Stomach smooth muscle (tissue), 2 donors: ENCODE measurements at regions not wholly inside any gene's neighbourhood (a gene's known extent, or its start where the extent isn't known, plus 50 kb on each side); places are given as distances from the start of the nearest gene placed in this dataset.
"Not testable (repeated sequence)": the region's sequence is repeated elsewhere in the genome, so short reads cannot be mapped to it uniquely, and the experiment has no call there.

Experiments
- H3K27ac ChIP-seq: one replicate; pipeline ENCODE4 v1.7.0; 2013; ENCODE audit warnings: mild to moderate bottlenecking, low read length, inconsistent platforms
- H3K27me3 ChIP-seq, 2 donors: one replicate each; pipeline ENCODE4 v1.7.0; 2013; ENCODE audit warnings: low read length in 2 of 2; ENCODE audit not compliant: insufficient read depth in 2 of 2, control insufficient read depth in 1 of 2
- H3K36me3 ChIP-seq, 2 donors: one replicate each; pipeline ENCODE4 v1.7.0; 2013; ENCODE audit warnings: low read length in 2 of 2; ENCODE audit not compliant: control insufficient read depth in 2 of 2, insufficient read depth in 2 of 2
- H3K4me1 ChIP-seq: one replicate; pipeline ENCODE4 v1.7.0; 2013; ENCODE audit warnings: low read length; ENCODE audit not compliant: control insufficient read depth, insufficient read depth
- H3K4me3 ChIP-seq, 2 donors: one replicate each; pipeline ENCODE4 v1.7.0; 2013; ENCODE audit warnings: low read length in 2 of 2
- H3K9ac ChIP-seq, 2 donors: one replicate each; pipeline ENCODE4 v1.7.0; 2013; ENCODE audit warnings: low read length in 2 of 2, mild to moderate bottlenecking in 1 of 2
- H3K9me3 ChIP-seq, 2 donors: one replicate each; pipeline ENCODE4 v1.7.0; 2013; ENCODE audit warnings: low read length in 2 of 2; ENCODE audit not compliant: control insufficient read depth in 2 of 2
- donor health status: healthy.
- donor health status: Pancreatic carcinoma.

DNA sequence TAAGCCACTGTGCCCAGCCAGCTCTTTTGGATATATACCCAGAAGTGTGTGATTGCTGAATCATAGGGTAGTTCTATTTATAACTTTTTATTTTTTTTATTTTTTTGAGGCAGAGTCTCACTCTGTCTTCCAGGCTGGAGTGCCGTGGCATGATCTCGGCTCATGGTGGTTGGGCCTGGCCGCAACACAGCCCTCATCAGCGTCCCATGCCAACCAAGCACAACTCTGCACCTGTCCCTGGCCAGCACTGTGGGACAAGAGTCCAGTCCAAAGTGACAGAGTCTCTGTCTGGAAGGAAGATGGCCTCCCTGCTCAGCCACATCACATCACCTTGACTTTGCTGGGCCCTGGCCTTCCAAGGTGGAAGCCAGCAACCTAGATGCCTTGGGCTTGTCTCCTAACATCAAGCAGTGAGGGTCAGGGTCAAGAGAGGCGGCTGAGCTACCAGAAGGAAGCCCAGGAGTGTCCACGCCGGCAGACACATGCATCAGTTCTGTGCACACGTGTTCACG is 60.2 kb upstream of the METTL9 start:
- not testable (repeated sequence) for H3K9me3 ChIP-seq, H3K4me1 ChIP-seq, H3K27ac ChIP-seq, H3K36me3 ChIP-seq, H3K4me3 ChIP-seq, H3K9ac ChIP-seq, H3K27me3 ChIP-seq

DNA sequence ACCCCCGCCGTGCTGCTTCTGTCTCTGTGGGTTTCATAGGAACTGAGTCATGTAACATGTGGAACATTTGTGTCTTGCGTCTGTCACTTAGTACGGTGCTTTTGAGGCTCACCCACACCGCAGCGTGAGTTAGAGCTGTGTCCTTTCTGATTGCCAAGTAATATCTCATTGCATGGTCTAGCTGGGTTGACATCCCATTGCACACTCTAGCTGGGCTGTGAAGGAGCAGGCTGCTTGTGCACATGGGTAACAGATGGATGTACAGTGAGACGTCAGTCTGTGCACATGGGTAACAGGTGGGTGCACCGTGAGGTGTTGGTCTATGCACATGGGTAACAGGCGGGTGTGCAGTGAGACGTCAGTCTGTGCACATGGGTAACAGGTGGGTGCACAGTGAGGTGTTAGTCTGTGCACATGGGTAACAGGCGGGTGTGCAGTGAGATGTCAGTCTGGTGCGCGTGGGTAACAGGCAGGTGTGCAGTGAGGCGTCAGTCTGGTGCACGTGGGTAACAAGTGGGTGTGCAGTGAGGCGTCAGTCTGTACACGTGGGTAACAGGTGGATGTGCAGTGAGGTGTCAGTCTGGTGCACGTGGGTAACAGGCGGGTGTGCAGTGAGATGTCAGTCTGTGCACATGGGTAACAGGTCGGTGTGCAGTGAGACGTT is 58.5 kb upstream of the METTL9 start:
- not testable (repeated sequence) for H3K9me3 ChIP-seq, H3K27ac ChIP-seq, H3K27me3 ChIP-seq, H3K4me3 ChIP-seq, H3K9ac ChIP-seq, H3K36me3 ChIP-seq, H3K4me1 ChIP-seq

DNA sequence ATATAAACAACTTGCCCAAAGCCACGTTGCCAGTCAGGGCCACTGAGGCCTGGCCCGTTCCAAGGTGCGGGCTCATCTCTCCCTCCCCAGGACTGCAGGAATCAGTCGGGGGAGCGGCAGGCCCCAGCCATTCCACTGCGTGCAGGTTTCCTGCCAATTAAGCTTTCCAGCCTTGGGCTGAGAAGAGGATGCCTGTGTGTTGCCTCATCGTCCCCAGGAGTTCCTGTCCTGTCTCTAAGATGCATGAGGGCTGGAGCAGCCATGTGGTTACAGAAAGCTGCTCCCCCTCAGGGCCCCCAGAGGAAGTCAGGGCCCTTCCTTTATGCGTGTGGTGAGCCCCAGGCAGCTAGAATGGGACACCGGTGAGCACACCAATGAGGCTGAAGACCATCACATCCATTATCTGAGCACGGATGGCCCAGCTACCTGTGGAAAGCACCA is 57.7 kb upstream of the METTL9 start:
- not testable (repeated sequence) for H3K36me3 ChIP-seq, H3K9me3 ChIP-seq, H3K4me1 ChIP-seq, H3K4me3 ChIP-seq, H3K9ac ChIP-seq, H3K27ac ChIP-seq, H3K27me3 ChIP-seq

DNA sequence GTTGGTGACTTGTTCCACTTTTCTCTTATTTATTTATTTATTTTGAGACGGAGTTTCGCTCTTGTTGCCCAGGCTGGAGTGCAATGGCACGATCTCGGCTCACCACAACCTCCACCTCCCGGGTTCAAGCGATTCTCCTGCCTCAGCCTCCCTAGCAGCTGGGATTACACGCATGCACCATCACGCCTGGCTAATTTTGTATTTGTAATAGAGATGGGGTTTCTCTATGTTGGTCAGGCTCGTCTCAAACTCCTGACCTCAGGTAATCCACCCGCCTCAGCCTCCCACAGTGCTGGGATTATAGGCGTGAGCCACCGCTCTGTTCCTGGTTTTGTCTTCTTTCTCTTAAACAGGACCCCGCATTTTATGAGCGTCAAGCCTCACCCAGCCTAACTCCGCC is 57.3 kb upstream of the METTL9 start:
- H3K36me3 ChIP-seq, H3K27ac ChIP-seq, H3K9ac ChIP-seq, H3K4me1 ChIP-seq, H3K4me3 ChIP-seq, H3K27me3 ChIP-seq, H3K9me3 ChIP-seq: not testable (repeated sequence)

DNA sequence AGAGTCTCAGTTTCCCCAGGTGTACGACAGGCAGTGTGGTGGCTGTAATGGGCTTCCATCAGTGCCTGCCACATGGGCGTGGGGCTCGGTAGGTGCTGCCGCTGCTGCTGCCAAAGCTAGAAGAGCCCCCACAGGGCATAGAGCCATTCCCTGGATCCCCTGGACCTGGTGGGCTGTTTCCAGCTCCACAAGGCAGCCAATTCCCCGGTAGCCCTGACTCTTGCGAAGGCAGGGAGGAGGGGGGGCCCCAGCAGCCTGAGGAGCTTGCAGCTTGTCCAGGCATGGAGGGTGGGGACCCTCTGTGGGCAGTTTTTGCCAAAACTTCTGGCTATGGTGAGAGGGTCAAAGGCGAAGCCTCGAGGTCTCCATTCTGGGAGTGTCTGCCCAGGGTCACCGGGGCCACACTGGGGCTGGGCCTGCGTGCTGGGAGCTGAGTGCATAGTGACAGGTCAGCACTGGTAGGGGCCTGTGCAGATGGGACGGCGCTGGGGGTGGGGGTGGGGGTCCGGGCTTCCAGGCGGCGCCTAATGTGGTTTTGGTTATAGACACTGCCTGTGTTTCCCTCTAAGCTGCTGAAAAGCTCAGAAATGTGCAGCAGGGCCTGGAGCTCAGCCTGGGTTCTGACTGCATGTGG is 56.8 kb upstream of the METTL9 start:
- H3K4me3 ChIP-seq, H3K9ac ChIP-seq, H3K27ac ChIP-seq, H3K9me3 ChIP-seq, H3K4me1 ChIP-seq, H3K27me3 ChIP-seq, H3K36me3 ChIP-seq: not testable (repeated sequence)

DNA sequence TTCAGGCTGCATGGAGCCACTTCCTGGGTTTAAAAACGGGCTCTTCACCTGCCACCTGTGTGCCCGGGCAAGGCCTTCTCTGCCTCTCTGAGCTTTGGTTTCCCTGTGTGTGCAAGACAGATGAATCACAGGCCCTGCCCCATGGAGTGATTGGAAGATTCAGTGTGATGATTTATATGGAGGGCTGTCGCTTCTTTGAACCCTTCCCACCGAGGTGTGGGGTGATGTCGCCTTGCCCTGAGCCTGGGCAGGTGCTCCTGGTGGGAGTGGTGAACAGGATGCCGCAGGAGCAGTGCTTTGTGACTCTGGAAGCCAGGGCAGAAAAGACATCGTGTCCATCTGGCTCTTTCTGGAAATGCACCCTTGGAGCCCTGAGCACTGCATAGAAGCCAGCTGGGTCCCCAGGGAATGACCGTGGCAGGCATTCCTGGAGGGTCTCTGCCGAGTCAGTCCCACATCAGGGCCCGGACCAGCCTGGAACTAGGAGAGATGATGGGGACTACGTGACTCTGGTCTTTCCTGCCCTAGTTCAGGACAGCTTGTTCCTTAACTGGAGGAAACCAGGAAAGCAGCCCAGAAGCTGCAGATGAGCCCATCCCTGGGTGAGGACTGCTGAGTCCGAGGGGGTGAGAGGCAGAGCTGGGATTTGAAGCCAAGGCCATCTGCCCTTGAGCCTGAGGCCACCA is 56.1 kb upstream of the METTL9 start:
- H3K4me1 ChIP-seq, H3K27me3 ChIP-seq, H3K36me3 ChIP-seq, H3K9ac ChIP-seq, H3K27ac ChIP-seq, H3K4me3 ChIP-seq, H3K9me3 ChIP-seq: not testable (repeated sequence)

DNA sequence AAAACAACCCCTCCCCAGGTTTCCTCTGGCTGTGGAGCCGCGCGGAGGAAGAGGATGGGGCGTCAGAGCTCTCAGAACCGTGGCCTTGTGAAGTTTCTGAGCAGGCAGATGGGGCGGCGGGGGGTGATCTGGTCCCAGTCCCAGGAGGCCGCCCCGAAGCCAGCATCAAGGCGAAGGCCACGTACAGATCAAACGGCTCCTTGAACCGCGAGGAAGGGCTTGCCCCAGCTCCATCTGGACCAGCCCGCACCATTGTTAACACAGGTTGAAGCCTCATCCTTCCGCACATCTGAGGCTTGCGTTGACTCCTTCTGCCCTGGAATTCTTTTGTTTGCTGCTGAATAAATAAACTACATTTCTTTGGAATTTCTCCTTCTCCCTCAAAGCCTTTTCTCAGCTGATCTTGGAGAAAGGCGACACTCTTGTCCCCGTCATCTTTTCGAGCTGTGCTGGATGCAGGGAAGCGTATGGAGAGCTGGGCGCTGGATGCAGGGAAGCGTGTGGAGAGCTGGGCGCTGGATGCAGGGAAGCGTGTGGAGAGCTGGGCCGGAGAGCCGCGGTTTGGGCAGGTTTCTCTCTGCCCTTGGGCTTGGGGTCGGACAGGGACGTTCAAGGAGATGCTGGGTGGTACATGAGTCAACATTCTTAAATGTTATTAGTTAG is 53.6 kb upstream of the METTL9 start:
- H3K4me1 ChIP-seq, H3K27ac ChIP-seq, H3K27me3 ChIP-seq, H3K9ac ChIP-seq, H3K4me3 ChIP-seq, H3K9me3 ChIP-seq, H3K36me3 ChIP-seq: not testable (repeated sequence)

DNA sequence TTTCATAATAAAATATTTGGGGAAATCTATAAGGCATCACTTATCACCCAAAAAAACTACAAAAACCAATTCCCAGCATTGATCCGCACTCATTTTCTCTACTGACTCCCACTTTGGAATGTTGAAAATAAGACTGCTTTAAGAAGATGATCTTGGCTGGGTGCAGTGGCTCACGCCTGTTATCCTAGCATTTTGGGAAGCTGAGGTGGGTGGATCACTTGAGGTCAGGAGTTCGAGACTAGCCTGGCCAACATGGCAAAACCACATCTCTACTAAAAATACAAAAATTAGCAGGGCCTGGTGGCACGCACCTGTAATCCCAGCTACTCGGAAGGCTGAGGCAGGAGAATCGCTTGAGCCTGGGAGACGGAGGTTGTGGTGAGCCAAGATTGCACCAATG is 50.0 kb upstream of the METTL9 start:
- H3K27ac ChIP-seq, H3K4me1 ChIP-seq, H3K36me3 ChIP-seq, H3K27me3 ChIP-seq, H3K9ac ChIP-seq, H3K9me3 ChIP-seq, H3K4me3 ChIP-seq: not testable (repeated sequence)
